GM12864 (cell line): ENCODE measurements at regions not wholly inside any gene's neighbourhood (a gene's known extent, or its start where the extent isn't known, plus 50 kb on each side); places are given as distances from the start of the nearest gene placed in this dataset.

ENCODE experiments used
- DNase-seq: peaks from one replicate; pipeline ENCODE4 v3.0.0-alpha.2; 2011; ENCODE audit warnings: low read depth
- H3K4me3 ChIP-seq: 2 replicates; pipeline ENCODE4 v1.5.1; 2011; ENCODE audit warnings: mild to moderate bottlenecking, low read depth, low read length, control low read depth
- TF ChIP-seq, protein P1 (sequence below): IDR thresholded peaks from 2 replicates; pipeline ENCODE4 v1.5.1; 2011; ENCODE audit warnings: low read depth, mild to moderate bottlenecking, moderate library complexity, low read length, control low read depth, inconsistent platforms; ENCODE audit errors: missing control alignments

DNA sequence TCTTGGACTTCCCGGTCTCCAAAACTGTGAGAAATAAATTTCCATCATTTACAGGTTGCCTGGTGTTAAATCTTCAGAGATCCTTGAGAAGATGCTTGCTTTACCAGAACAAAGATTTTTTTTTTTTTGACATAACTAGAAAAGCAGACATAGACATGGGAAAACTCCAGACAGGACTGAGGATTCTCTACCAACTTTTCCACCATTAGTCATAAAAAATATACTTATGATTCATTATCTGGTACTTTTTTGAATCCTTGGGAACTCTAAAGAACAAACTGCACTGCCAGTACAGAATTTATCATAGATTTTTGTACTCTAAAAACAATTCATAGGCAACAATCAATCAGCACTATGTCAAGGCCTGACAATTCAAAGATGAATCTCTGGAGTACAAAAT, 487.6 kb downstream of the EFNB2 start:
- no peak overlapping the region for H3K4me3 ChIP-seq
- TF ChIP-seq, protein P1, sequence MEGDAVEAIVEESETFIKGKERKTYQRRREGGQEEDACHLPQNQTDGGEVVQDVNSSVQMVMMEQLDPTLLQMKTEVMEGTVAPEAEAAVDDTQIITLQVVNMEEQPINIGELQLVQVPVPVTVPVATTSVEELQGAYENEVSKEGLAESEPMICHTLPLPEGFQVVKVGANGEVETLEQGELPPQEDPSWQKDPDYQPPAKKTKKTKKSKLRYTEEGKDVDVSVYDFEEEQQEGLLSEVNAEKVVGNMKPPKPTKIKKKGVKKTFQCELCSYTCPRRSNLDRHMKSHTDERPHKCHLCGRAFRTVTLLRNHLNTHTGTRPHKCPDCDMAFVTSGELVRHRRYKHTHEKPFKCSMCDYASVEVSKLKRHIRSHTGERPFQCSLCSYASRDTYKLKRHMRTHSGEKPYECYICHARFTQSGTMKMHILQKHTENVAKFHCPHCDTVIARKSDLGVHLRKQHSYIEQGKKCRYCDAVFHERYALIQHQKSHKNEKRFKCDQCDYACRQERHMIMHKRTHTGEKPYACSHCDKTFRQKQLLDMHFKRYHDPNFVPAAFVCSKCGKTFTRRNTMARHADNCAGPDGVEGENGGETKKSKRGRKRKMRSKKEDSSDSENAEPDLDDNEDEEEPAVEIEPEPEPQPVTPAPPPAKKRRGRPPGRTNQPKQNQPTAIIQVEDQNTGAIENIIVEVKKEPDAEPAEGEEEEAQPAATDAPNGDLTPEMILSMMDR = no peak
- no peak for DNase-seq

DNA sequence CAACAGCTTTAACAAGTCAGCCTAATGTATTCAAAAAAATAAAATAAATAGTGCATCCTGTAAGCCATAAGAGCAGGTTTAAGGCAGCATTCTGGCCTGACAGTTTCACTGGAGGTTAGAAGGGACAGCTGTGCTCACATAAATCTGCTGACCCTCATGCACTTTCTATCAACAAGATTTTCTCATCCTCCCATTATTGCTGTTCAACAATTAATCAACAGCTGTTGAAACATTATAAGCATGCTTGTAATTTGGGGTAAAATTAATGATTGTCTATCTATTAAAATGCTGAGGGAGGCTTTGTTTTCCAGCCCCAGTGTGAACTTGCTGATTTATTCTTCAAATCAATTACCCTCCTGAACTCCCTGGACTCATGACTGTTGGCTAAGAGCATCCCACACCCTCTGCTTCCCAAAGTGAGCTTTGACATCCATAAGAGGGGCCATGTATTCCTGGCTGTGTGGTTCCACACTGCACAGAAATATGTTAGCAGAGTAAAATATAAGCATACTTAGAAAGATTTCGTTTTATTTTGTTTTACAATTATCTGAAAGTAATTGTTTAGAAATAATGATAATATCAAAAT, 492.4 kb downstream of the EFNB2 start:
- no peak overlapping the region for H3K4me3 ChIP-seq
- no peak for DNase-seq
- TF ChIP-seq, protein P1 = no peak

DNA sequence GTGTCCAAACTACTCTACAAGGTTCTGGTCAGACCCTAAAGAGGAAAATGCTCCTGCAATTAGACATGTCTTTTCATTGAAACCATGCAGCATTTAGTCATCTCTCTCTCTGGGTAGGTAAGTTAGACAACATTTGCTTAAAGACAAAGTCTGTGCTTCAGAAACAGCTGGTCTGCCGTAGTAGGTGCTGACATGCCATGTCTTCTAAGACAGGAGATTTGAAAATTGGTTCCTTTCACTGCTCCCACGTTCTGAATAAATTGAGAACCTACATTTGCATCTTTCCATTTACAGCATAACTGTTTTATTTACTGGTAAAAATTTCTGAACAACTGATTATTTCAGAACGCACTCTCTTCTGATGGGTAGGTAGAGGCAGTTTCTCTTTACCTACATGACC, 494.0 kb downstream of the EFNB2 start:
- TF ChIP-seq, protein P1 = no peak
- no peak for DNase-seq
- no peak overlapping the region for H3K4me3 ChIP-seq

DNA sequence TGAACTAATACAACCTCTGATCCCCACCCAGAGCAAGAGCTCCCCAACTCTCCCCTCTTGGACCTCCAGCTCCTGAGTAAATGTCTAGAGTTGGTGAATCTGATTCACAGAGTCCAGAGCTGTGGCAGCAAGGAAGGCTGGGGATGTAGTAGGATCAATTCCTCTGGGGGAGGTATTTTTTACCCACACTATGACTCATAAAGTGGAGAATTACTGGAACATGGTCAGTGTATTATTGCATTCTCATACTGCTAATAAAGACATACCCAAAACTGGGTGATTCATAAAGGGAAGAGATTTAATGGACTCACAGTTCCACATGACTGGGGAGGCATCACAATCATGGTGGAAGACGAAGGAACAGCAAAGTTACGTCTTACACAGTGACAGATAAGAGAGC, 496.7 kb downstream of the EFNB2 start:
- TF ChIP-seq, protein P1 = no peak
- no peak overlapping the region for H3K4me3 ChIP-seq
- no peak for DNase-seq

DNA sequence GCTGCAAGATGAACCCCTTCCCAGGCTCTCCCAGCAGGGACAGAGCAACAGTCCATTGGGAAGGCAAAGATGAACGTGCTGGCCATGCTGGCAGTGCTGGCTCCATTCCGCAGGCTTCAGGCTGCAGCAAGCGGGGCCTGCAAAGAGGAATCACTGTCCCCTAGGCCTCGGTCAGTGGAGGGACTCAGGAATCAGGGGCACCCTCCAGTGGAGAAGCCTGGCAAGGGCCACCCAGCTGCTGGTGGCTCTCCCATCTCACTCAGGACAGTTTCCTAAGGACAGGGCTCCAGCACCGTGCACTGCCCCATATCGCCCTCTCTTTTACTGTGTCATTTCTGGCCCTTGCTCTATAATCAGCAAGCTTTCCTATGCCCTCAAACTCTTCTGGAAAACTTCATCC, 498.6 kb downstream of the EFNB2 start:
- TF ChIP-seq, protein P1 = no peak
- no peak for DNase-seq
- no peak overlapping the region for H3K4me3 ChIP-seq

DNA sequence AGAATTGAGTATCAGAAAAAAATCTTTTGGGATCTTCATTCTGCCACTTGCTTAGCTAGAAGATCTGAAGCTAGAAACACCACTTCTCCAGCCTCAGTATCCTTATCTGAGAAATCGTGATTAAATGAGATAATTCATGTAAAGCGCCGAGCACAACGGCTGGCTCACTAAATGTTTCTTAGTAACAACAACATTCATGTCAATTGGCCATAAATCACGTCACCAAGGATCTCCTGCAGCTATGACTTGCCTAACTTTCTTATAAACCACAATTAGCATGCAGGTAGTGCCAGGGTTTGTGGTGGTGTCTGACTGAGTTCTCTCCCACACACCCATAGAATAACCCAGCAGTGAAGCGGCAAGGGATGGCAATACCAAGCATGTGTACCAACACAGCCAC, 501.3 kb downstream of the EFNB2 start:
- no peak overlapping the region for H3K4me3 ChIP-seq
- DNase-seq = no peak
- TF ChIP-seq, protein P1 = no peak

DNA sequence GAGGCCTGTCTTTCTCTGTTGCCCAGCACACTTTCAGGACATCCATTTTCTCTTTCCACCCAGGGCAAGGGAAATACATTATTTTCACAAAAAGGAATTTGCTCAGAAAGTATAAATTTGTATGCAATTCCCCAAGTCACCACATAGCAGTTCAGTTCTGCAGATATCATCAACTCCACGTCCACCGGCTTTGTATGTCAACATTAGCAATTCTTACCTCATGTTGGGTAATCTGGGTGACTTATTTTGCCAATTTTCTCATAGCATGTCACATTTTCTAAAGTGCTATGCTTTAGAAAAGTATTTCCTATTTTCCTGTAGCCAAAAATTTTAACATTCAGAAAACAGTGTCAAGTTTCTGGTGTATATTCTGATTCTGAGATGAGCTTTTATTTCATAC, 501.8 kb downstream of the EFNB2 start:
- no peak for DNase-seq
- no peak overlapping the region for H3K4me3 ChIP-seq
- TF ChIP-seq, protein P1 = no peak
